A673 (cell line): ENCODE measurements at regions not wholly inside any gene's neighbourhood (a gene's known extent, or its start where the extent isn't known, plus 50 kb on each side); places are given as distances from the start of the nearest gene placed in this dataset.

ENCODE experiments used
- BruUV-seq: library from RNA; stranded (reverse); fragments of 400-500 nt; replicated peaks from 2 replicates; lab custom pipeline; 2021; lab: Mats Ljungman, UMichigan
- CTCF ChIA-PET: fragments of 300-600 bp; sonication (Branson Sonifier 250); formaldehyde crosslinking; loops from one replicate; lab custom pipeline; 2022; ENCODE audit warnings: antibody characterized with exemption; lab: Charles Lee
- POLR2A ChIA-PET: fragments of 300-600 bp; sonication (Branson Sonifier 250); formaldehyde crosslinking; loops from one replicate; lab custom pipeline; 2022; ENCODE audit warnings: antibody characterized with exemption; ENCODE audit not compliant: low non-redundant PET; lab: Charles Lee
- DNase-seq: peaks from one replicate; pipeline ENCODE4 v3.0.0-alpha.2; 2015; ENCODE audit warnings: low spot score
- H3K27ac ChIP-seq: fragments of 200-600 bp; sonication (generic); 2 replicates; pipeline ENCODE4 v1.5.1; 2016; ENCODE audit warnings: mixed run types, low read depth, mild to moderate bottlenecking, mixed read lengths, antibody characterized with exemption, low read length; ENCODE audit not compliant: poor library complexity, severe bottlenecking
- H3K27me3 ChIP-seq: fragments of 200-600 bp; sonication (generic); replicated peaks from 2 replicates; pipeline ENCODE4 v1.6.1; 2017; ENCODE audit warnings: mixed run types, low read depth, mild to moderate bottlenecking, mixed read lengths, antibody characterized with exemption, low read length; ENCODE audit not compliant: insufficient read depth, poor library complexity
- H3K36me3 ChIP-seq: fragments of 200-600 bp; sonication (generic); 2 replicates; pipeline ENCODE4 v1.6.1; 2016; ENCODE audit warnings: mixed run types, mild to moderate bottlenecking, mixed read lengths, antibody characterized with exemption, low read length; ENCODE audit not compliant: insufficient read depth, poor library complexity, severe bottlenecking
- H3K4me1 ChIP-seq: fragments of 200-600 bp; sonication (generic); 2 replicates; pipeline ENCODE4 v1.6.1; 2017; ENCODE audit warnings: mixed run types, mild to moderate bottlenecking, mixed read lengths, antibody characterized with exemption, low read length; ENCODE audit not compliant: insufficient read depth, poor library complexity, severe bottlenecking
- H3K4me3 ChIP-seq: fragments of 200-600 bp; sonication (generic); 2 replicates; pipeline ENCODE4 v1.5.1; 2016; ENCODE audit warnings: low read depth, mixed run types, mild to moderate bottlenecking, mixed read lengths, low read length; ENCODE audit not compliant: poor library complexity, severe bottlenecking
- H3K9me3 ChIP-seq: fragments of 200-600 bp; sonication (generic); 2 replicates; pipeline ENCODE4 v1.6.1; 2016; ENCODE audit warnings: mixed run types, low read depth, mild to moderate bottlenecking, mixed read lengths, antibody characterized with exemption, low read length; ENCODE audit not compliant: poor library complexity, severe bottlenecking
- CTCF ChIP-seq: fragments of 300-800, 200-600 bp; sonication (generic); conservative IDR thresholded peaks from 2 replicates; pipeline ENCODE4 v1.5.1; 2017; ENCODE audit warnings: low read depth, mild to moderate bottlenecking, antibody characterized with exemption, low read length, moderate library complexity, mixed read lengths
- EZH2 ChIP-seq: fragments of 200-600 bp; sonication (generic); IDR thresholded peaks from 2 replicates; pipeline ENCODE4 v1.6.1; 2017; ENCODE audit warnings: borderline replicate concordance, low read depth, mild to moderate bottlenecking, mixed read lengths, antibody characterized with exemption, low read length; ENCODE audit not compliant: poor library complexity, severe bottlenecking
- intact Hi-C: fragments of 100-400 bp; cut with micrococcal nuclease; formaldehyde crosslinking; loops from one replicate; pipeline ENCODE4 v1.10.0; 2022; ENCODE audit not compliant: unreplicated experiment

DNA sequence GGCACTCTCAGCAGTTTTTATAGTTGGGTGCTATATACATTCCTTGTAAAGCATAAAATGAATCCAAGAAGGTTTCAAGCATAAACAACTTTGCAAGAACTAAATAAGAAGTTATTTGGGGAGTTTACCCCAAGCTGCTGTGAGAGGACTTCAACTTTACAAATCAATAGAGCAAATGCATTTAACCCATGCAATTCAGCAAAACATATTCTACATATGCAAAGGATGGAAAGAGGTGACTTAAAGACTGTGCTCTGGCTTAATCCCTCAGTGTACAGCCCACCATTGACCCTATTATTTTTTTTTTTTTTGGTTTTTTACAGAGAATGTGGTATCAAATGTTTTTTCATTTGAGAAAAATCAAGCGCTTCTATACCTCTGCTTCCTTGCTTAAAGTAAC lies 736.5 kb downstream of the CETN3 start:
- ChIA-PET CTCF (no interaction called here), POLR2A (no interaction called here)
- H3K4me1 ChIP-seq = no peaks in the 10 kb centered on the region
- TF ChIP-seq EZH2 (no peak), CTCF (no peak)
- no peaks in the 10 kb centered on the region for H3K27me3 ChIP-seq
- H3K27ac ChIP-seq = no peak overlapping the region
- no peaks in the 10 kb centered on the region for H3K36me3 ChIP-seq
- BruUV-seq = no TSS peak
- DNase-seq = no peak
- no peaks in the 10 kb centered on the region for H3K9me3 ChIP-seq
- intact Hi-C loops = no loop called here
- H3K4me3 ChIP-seq = no peak overlapping the region

DNA sequence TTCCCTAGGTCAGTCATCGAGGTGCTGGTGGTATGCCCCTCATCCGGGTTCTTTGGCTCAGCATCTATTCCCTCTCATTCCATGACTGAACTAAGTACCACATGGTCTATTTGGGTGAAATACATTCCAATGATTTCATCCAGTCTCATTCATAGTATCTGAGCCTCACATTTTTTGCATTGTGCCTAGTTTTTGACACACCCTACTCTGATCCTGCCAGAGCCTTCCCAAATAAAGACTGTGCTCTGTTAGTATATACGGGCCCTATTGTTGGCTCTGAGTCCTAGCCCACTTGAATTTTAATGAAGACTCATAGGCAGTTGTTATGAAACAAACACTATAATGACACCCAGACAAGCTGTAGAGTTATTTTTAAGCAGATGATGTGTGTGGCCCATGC lies 740.7 kb downstream of the CETN3 start:
- CTCF ChIA-PET = no interaction called here
- intact Hi-C loops = no loop called here

GRCh38 chr5:89662499-89662898 lies 747.1 kb downstream of the CETN3 start:
- no peaks in the 10 kb centered on the region for H3K4me1 ChIP-seq
- no peak overlapping the region for H3K27ac ChIP-seq
- TF ChIP-seq CTCF = no peak
- no peak for TF ChIP-seq EZH2
- DNase-seq = no peak
- H3K4me3 ChIP-seq = no peak overlapping the region
- no peaks in the 10 kb centered on the region for H3K9me3 ChIP-seq
- H3K27me3 ChIP-seq = no peaks in the 10 kb centered on the region
- BruUV-seq = no TSS peak
- ChIA-PET CTCF (no interaction called here), POLR2A (no interaction called here)
- no peaks in the 10 kb centered on the region for H3K36me3 ChIP-seq
- intact Hi-C loops = no loop called here

More for the DNA sequence above, 740.7 kb downstream of the CETN3 start:
- no peaks in the 10 kb centered on the region for H3K9me3 ChIP-seq
- H3K36me3 ChIP-seq = no peaks in the 10 kb centered on the region
- H3K27me3 ChIP-seq = no peaks in the 10 kb centered on the region
- H3K4me3 ChIP-seq = no peak overlapping the region
- BruUV-seq = no TSS peak
- no peak for DNase-seq
- H3K4me1 ChIP-seq = no peaks in the 10 kb centered on the region
- TF ChIP-seq CTCF (no peak), EZH2 (no peak)
- POLR2A ChIA-PET = no interaction called here
- no peak overlapping the region for H3K27ac ChIP-seq
